NCI-H1105 treated with DMSO at 0.1 percent for 48 hours (cell line): ENCODE measurements at regions not wholly inside any gene's neighbourhood (a gene's known extent, or its start where the extent isn't known, plus 50 kb on each side); places are given as distances from the start of the nearest gene placed in this dataset.

Source experiments
- DNase-seq: peaks from one replicate; lab custom pipeline; 2025; lab: John Stamatoyannopoulos, UW

GRCh38 chr17:79315358-79316105 is 240.9 kb downstream of the ENGASE start:
- DNase-seq, result no peak

GRCh38 chr17:79314617-79315357 is 240.2 kb downstream of the ENGASE start:
- DNase-seq, result no peak

DNA sequence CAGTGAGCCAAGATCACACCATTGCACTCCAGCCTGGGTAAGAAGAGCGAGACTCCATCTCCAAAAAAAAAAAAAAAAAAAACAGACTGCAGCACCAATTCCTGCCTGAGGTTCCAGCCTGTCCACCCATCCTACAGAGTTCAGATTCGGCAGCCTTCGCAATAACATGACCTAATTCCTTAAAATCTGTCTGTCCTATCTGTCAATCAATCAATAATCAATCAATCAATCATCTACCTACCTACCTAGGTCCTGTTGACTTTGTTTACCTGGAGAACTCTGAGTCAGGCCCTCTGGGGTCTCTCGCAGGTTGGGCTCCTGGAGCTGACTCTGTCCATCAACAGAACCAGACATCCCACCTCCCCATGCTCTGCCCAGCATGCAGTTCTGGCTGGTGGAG is 236.7 kb downstream of the ENGASE start:
- no peak for DNase-seq

GRCh38 chr17:79306424-79307318 is 232.0 kb downstream of the ENGASE start:
- peak; percentile 69 for DNase-seq

DNA sequence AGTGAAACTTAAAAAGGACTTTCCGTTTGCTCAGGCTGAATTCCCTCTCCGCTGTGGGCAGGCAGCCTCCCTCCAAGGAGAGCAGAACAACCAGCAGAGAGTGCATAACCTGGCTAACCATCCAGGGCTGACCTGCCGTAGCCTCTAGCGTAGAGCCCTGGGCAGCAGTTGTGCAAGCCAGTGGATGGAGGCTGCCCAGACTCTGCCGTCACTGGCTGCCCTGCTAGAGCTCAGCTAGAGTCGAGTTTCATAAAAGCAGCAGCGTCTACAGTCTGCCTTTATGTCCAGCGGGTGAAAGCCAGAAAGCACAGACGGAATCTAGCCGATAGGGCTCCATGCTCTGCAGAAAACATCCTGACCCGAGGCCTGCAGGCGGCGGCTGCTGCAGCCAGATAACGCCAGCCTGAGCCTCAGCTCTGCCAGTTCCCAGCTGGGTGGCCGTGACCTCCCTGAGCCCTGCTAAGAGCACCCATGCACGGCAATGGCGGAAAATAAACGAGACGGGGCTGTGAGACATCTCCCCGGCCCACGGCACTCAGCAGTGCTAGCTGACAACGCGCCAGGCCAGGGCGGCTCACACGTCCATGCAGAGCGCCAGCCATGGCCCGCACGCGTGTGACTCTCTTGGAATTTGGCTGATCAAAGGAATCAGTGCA is 231.3 kb downstream of the ENGASE start:
- DNase-seq, result no peak

GRCh38 chr17:79305376-79305767 is 230.7 kb downstream of the ENGASE start:
- no peak for DNase-seq

- no peak for DNase-seq
Measured at GRCh38 chr17:79304884-79305283, 230.3 kb downstream of the ENGASE start.

DNA sequence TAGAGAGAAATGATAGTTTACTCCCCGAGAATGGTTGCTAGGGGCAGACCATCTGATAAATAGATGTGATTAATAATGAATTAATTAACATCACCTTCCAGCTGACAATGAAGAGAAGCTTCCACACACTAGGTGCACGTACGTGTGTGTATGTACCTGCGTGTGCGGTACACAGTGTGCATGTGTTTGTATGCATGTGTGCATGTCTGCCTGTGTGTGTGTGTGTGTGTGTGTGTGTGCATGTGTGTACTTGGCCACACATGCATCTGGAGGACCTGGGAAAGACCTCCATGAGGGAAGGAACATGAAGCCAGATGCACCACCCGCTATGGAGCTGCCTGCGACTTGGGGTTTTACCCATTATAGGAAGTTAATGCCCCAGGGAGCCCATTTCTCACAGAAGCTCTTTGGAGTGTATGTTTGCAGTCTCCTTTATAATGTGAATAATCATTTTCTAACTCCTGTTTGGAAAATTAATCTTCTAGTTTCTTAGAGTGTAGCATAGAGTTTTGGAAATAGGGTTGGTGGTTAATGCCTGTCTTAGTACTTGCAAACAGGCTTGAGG is 229.1 kb downstream of the ENGASE start:
- no peak for DNase-seq

GRCh38 chr17:79301469-79301868 is 226.8 kb downstream of the ENGASE start:
- DNase-seq, result no peak

GRCh38 chr17:79299349-79299748 is 224.7 kb downstream of the ENGASE start:
- DNase-seq, result no peak

- DNase-seq, result peak; percentile 36
Measured at GRCh38 chr17:79298799-79299198, 224.2 kb downstream of the ENGASE start.

DNA sequence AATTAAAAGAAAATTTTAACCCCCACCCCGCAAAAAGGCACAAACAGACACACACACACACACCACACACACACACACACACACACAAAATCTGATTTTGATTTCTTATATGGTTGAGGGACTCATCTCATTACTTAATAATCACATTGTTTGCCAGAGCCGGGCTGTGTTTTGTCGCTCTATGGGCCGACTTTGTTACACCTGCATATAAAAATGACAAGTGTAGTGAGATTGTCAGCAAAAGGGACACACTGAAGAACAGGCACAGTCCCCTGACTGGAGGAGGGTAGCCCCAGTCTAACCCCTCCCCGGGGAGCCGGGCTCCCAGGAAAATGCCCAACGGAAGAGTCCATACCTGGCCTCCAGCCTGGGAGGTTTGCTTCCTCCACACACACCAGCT is 221.6 kb downstream of the ENGASE start:
- no peak for DNase-seq

DNA sequence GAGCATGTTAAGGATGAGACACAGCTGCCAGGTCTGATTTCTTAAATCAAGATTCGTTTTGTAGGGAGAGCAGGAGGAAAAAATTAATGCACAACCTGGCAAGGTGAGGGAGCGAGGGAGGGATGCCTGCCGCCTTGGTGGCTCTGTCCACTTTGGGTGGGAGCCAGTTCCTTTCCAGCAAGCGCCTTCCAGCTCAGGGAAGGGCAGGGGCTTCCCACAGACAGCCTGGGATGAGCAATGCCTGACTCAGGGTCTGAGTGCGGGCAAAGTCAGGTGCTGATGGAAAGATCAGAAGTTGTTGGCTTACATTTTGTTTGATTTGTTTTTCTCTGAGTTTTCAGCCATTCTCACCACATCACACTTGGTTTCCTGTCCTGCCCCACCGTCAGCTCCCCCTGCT is 220.7 kb downstream of the ENGASE start:
- DNase-seq, result no peak

GRCh38 chr17:79294459-79295071 is 219.9 kb downstream of the ENGASE start:
- DNase-seq, result no peak

- DNase-seq, result no peak
Measured at GRCh38 chr17:79292501-79292900, 217.9 kb downstream of the ENGASE start.

DNA sequence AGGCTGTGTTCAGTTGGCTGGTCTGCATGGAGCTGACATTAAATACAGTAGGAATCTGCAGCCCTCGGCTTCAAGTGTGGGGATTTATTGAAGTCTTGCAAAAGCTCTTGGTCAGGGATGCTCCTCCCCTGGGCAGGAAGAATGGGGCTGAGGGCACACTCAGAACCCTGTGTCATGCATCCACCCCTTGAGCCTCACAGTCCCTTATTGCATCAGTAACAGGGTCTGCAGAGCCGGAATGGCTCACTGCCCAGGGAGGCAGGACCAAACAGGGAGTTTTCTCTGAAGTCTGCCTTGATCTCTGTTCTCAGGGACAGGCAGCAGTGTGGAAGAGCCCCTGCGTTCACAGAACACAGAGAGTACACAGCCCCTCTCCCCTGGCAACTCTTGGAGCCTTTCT is 216.8 kb downstream of the ENGASE start:
- no peak for DNase-seq

DNA sequence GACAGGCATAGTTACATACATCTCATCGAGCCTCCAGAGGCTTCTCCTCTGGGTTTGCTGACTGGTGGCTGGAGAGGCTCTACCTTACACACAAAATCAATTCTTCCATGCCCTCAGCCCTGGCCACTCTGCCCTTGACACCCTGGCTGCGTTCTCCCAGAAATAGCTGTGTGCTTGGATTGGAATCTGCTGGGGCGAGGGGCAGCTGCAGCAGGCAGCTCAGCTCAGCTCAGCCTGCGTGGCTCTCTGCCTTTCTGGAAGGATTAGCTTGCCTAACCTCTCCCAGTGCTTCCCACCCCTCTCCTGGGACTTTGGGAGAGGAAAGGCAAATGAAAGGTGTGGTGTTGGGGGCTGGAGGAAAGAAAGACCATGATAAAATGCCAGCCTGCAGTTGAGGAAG is 216.1 kb downstream of the ENGASE start:
- no peak for DNase-seq

GRCh38 chr17:79288950-79289349 is 214.3 kb downstream of the ENGASE start:
- DNase-seq, result no peak

DNA sequence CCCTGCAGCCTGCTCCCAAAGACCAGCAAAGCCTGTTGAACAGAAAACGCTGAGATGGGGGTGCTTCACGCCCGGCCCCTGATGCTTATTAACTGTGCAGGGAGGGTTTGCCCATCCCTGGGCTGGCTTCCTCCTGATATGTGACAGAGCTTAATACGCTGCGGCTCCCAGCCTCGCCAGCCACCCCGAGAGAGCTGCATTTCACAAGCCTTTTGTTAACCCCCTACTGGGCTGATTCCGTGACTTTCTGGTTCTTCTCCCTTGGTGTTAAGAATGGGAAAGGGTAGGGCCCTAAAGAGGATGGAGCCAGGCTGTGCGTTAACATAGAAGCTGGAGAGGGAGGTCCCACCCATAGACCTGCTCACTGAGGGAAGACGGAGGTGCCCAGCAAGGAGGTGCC is 211.8 kb downstream of the ENGASE start:
- no peak for DNase-seq

DNA sequence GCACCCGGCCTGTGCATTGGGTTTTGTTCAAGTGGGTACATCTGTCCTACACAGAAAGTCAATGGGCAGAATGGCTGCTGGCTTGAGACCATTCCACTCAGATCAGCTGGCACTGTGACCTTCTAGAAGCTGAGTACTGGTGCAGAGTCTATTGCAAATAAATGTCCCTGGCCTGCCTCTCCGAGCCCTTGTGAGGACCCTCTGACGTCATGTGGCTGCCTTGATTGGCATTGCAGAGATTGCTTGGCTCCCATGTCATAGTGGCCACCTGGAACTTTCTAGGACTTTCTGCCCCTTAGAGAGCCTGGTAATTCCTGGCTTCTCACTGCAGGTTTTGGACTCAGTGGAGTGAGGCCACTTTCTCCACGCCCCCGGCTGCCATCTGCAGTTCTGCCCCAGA is 211.3 kb downstream of the ENGASE start:
- DNase-seq, result no peak

- no peak for DNase-seq
Measured at GRCh38 chr17:79282294-79282693, 207.7 kb downstream of the ENGASE start.
